Endothelial cell of umbilical vein (primary cell): ENCODE measurements at regions not wholly inside any gene's neighbourhood (a gene's known extent, or its start where the extent isn't known, plus 50 kb on each side); places are given as distances from the start of the nearest gene placed in this dataset.

ENCODE experiments used
- BruUV-seq: library from RNA; stranded (reverse); fragments of 400-500 nt; replicated peaks from 2 replicates; lab custom pipeline; 2021; lab: Mats Ljungman, UMichigan
- CTCF ChIA-PET: fragments of 300-600, 350-600 bp; sonication (Branson Sonifier 250); formaldehyde crosslinking; loops from one replicate; lab custom pipeline; 2021; ENCODE audit warnings: antibody characterized with exemption, inconsistent platforms; lab: Charles Lee
- POLR2A ChIA-PET: fragments of 300-600, 350-600 bp; sonication (Branson Sonifier 250); formaldehyde crosslinking; loops from one replicate; lab custom pipeline; 2021; ENCODE audit warnings: antibody characterized with exemption, inconsistent platforms; lab: Charles Lee
- DNase-seq: peaks from one replicate; pipeline ENCODE4 v3.0.0-alpha.2; 2011; ENCODE audit warnings: low read depth, low spot score
- FAIRE-seq: peaks from 2 replicates; lab custom pipeline; 2011; peaks lifted over from hg19 to GRCh38; lab: Jason Lieb, UNC
- H2AFZ ChIP-seq: 2 replicates; pipeline ENCODE4 v1.6.0; 2012; ENCODE audit warnings: low read depth, low read length, control low read depth, inconsistent platforms
- H3K27ac ChIP-seq: 2 replicates; pipeline ENCODE4 v1.5.1; 2011; ENCODE audit warnings: low read depth, mild to moderate bottlenecking, control low read depth, low read length, moderate library complexity; ENCODE audit not compliant: insufficient read depth
- H3K27me3 ChIP-seq, 2 experiments: 2 replicates each; pipeline versions ENCODE4 v1.6.0 to v1.6.1; 2011; ENCODE audit warnings: low read length in 2 of 2, mixed read lengths in 1 of 2; ENCODE audit not compliant: control insufficient read depth in 2 of 2, insufficient read depth in 2 of 2
- H3K36me3 ChIP-seq, 2 experiments: 2 replicates in 1 of 2; 3 replicates in 1 of 2; pipeline ENCODE4 v1.5.1; 2011; ENCODE audit warnings: low read length in 2 of 2, mild to moderate bottlenecking in 1 of 2, moderate library complexity in 1 of 2; ENCODE audit not compliant: control insufficient read depth in 2 of 2, insufficient read depth in 2 of 2; ENCODE audit errors: extremely low read depth in 1 of 2
- H3K4me1 ChIP-seq: 3 replicates; pipeline ENCODE4 v1.5.1; 2011; ENCODE audit warnings: mild to moderate bottlenecking, low read length; ENCODE audit not compliant: control insufficient read depth, insufficient read depth; ENCODE audit errors: extremely low read depth
- H3K4me2 ChIP-seq: 2 replicates; pipeline ENCODE4 v1.6.1; 2011; ENCODE audit warnings: low read length, control low read depth, mixed read lengths; ENCODE audit not compliant: insufficient read depth
- H3K4me3 ChIP-seq, 3 experiments: fragments of 200-600 bp in 1 of 3; sonication (generic), shearing (Covaris generic) in 1 of 3; replicated peaks in 1 of 3; 2 replicates each; pipeline ENCODE4 v1.5.1; 2011 to 2016; ENCODE audit warnings: control low read depth in 3 of 3, low read length in 3 of 3, mild to moderate bottlenecking in 2 of 3, inconsistent platforms in 1 of 3, low read depth in 1 of 3, moderate library complexity in 1 of 3; ENCODE audit not compliant: insufficient read depth in 1 of 3
- H3K79me2 ChIP-seq: 2 replicates; pipeline ENCODE4 v1.6.0; 2012; ENCODE audit warnings: low read length, inconsistent platforms; ENCODE audit not compliant: control insufficient read depth, insufficient read depth
- H3K9ac ChIP-seq: replicated peaks from 2 replicates; pipeline ENCODE3; 2011; ENCODE audit warnings: low read length, control low read depth; ENCODE audit not compliant: insufficient read depth; ENCODE audit errors: extremely low read depth
- H3K9me1 ChIP-seq: replicated peaks from 3 replicates; pipeline ENCODE4 v1.6.0; 2011; ENCODE audit warnings: mild to moderate bottlenecking, low read length; ENCODE audit not compliant: control insufficient read depth, insufficient read depth; ENCODE audit errors: extremely low read depth
- H3K9me3 ChIP-seq: replicated peaks from 2 replicates; pipeline ENCODE4 v1.5.1; 2012; ENCODE audit warnings: low read length, inconsistent platforms; ENCODE audit not compliant: control insufficient read depth, insufficient read depth
- H4K20me1 ChIP-seq: replicated peaks from 2 replicates; pipeline ENCODE3; 2011; ENCODE audit warnings: mild to moderate bottlenecking, low read length; ENCODE audit not compliant: control insufficient read depth, insufficient read depth; ENCODE audit errors: extremely low read depth
- GATA2 ChIP-seq: IDR thresholded peaks from 2 replicates; pipeline ENCODE4 v1.7.0; 2011; ENCODE audit warnings: low read depth, mild to moderate bottlenecking, moderate library complexity, mixed read lengths, low read length; ENCODE audit not compliant: insufficient read length, insufficient read depth
- JUN ChIP-seq: IDR thresholded peaks from 2 replicates; pipeline ENCODE4 v1.6.1; 2011; ENCODE audit warnings: borderline replicate concordance, low read depth; ENCODE audit not compliant: insufficient read length, insufficient read depth
- MYC ChIP-seq: IDR thresholded peaks from one replicate; pipeline ENCODE4 v1.6.1; 2011; ENCODE audit warnings: mild to moderate bottlenecking, low read depth, low read length
- POLR2A ChIP-seq: IDR thresholded peaks from 2 replicates; pipeline ENCODE4 v1.6.1; 2012; ENCODE audit warnings: low read depth, mild to moderate bottlenecking, control low read depth, low read length
- POLR2AphosphoS5 ChIP-seq: IDR thresholded peaks from 2 replicates; pipeline ENCODE4 v1.6.1; 2012; ENCODE audit warnings: low read depth, mild to moderate bottlenecking, control low read depth, low read length, moderate library complexity; ENCODE audit not compliant: insufficient read depth
- dilution Hi-C: fragments of 300-500 bp; cut with MboI; formaldehyde crosslinking; loops from one replicate; pipeline ENCODE4 v1.15.0; 2019; ENCODE audit warnings: low sequenced_read_pairs; ENCODE audit not compliant: extremely low pct_ligation_motif_present
- intact Hi-C: fragments of 100-400 bp; cut with micrococcal nuclease; formaldehyde crosslinking; loops from one replicate; pipeline ENCODE4 v1.10.0; 2022
- TF ChIP-seq, protein P1 (sequence below): IDR thresholded peaks from 2 replicates; pipeline ENCODE4 v1.6.1; 2011; ENCODE audit not compliant: insufficient read depth, insufficient read length
- TF ChIP-seq, protein P2 (sequence below), 2 donors: IDR thresholded peaks; 1 replicate in 1 of 2; 2 replicates in 1 of 2; pipeline ENCODE4 v1.5.1; 2011; ENCODE audit warnings: low read length in 2 of 2, mild to moderate bottlenecking in 2 of 2, moderate library complexity in 2 of 2, control low read depth in 1 of 2, inconsistent platforms in 1 of 2, low read depth in 1 of 2; ENCODE audit not compliant: insufficient read depth in 1 of 2; ENCODE audit errors: extremely low read depth in 1 of 2

DNA sequence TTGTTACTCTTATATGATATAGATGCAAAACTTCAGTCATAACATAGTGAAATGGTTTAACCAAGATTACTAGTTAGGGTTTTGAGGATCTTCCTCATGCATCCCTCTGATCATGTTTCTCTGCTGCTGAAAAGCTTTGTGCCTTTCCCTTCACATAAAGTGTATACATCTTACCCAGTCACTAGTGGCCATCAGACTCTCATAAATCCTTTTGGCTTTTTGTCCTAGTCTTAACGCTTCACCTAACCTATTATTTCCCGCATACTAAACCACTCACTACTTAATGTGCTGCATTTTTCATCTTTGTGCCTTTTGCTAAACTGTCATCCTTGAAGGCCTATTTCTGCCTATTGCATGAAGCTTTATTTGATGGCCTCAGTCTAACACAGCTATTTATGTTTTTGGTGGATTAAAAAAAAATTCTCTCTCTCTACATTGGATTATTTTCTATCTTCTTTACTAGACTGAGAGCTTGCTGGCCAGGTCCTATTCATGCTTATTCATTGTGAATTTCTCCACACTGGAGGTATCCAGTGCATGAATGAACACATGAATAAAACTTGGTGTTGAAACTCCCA is 717.6 kb upstream of the GOLIM4 start:
- TF ChIP-seq GATA2 (no peak), POLR2A (no peak), MYC (no peak)
- TF ChIP-seq, protein P1, sequence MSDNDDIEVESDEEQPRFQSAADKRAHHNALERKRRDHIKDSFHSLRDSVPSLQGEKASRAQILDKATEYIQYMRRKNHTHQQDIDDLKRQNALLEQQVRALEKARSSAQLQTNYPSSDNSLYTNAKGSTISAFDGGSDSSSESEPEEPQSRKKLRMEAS, result no peak
- TF ChIP-seq, protein P2, sequence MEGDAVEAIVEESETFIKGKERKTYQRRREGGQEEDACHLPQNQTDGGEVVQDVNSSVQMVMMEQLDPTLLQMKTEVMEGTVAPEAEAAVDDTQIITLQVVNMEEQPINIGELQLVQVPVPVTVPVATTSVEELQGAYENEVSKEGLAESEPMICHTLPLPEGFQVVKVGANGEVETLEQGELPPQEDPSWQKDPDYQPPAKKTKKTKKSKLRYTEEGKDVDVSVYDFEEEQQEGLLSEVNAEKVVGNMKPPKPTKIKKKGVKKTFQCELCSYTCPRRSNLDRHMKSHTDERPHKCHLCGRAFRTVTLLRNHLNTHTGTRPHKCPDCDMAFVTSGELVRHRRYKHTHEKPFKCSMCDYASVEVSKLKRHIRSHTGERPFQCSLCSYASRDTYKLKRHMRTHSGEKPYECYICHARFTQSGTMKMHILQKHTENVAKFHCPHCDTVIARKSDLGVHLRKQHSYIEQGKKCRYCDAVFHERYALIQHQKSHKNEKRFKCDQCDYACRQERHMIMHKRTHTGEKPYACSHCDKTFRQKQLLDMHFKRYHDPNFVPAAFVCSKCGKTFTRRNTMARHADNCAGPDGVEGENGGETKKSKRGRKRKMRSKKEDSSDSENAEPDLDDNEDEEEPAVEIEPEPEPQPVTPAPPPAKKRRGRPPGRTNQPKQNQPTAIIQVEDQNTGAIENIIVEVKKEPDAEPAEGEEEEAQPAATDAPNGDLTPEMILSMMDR (IDR thresholded peaks at IDR 0.05; ENCODE audit: extremely low read depth in 1 of 2, insufficient read depth in 1 of 2, low read depth in 1 of 2, low read length in 2 of 2), result no peak
- intact Hi-C loops, result no loop called here
- Histone ChIP-seq H3K9ac (no peak overlapping the region), H4K20me1 (no peaks in the 10 kb centered on the region), H3K4me3 (no peak overlapping the region), H3K27ac (no peak overlapping the region), H3K79me2 (no peaks in the 10 kb centered on the region), H2AFZ (no peak overlapping the region), H3K27me3 (peaks cover 10 to 15% of the 10 kb centered on the region in 2 experiments), H3K4me1 (no peaks in the 10 kb centered on the region), H3K36me3 (no peaks in the 10 kb centered on the region), H3K4me2 (no peak overlapping the region), H3K9me3 (no peaks in the 10 kb centered on the region), H3K9me1 (no peaks in the 10 kb centered on the region)
- dilution Hi-C loops, result no loop called here
- CTCF ChIA-PET, result interaction anchor here (1.2 to 3.7 kb wide), 4 partner anchors 15 to 302 kb away, joined by 4 to 19 read pairs (median 4); no protein-coding TSS in a partner anchor
- POLR2A ChIA-PET, result no interaction called here
- BruUV-seq, result no TSS peak
- DNase-seq, result no peak
- FAIRE-seq, result no peak

DNA sequence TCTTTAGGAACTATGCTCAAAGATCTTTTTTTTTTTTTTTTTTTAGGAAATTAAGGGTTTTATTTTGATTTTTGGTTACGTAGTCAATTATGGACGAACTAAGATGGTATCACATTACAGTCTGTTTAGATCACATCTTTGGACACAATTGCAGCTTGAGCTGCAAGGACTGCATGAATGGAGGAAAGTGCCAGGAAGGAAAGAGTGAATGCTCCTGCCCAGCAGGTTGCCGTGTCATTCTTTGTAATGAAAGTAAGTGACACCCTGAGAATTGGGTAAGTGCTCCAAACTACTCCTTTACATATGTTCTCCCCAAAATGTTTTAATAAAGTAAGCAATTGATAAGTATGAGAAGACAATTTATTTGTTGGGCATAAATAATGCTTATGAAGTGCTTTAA is 716.5 kb upstream of the GOLIM4 start:
- H3K4me2 ChIP-seq, result no peak overlapping the region
- no peak for FAIRE-seq

More for the DNA sequence above, 716.5 kb upstream of the GOLIM4 start:
- Histone ChIP-seq H3K9ac (no peak overlapping the region), H2AFZ (no peak overlapping the region), H3K4me3 (no peak overlapping the region), H3K4me1 (no peaks in the 10 kb centered on the region), H3K9me3 (no peaks in the 10 kb centered on the region), H4K20me1 (no peaks in the 10 kb centered on the region), H3K27ac (no peak overlapping the region), H3K9me1 (no peaks in the 10 kb centered on the region), H3K79me2 (no peaks in the 10 kb centered on the region), H3K36me3 (no peaks in the 10 kb centered on the region), H3K27me3 (peaks cover 10 to 16% of the 10 kb centered on the region in 2 experiments)
- BruUV-seq, result no TSS peak
- dilution Hi-C loops, result no loop called here
- intact Hi-C loops, result no loop called here
- ChIA-PET POLR2A (no interaction called here), CTCF (interaction anchor here (0.6 to 0.9 kb wide), 3 partner anchors 13 to 771 kb away, joined by 3 to 4 read pairs (median 3); no protein-coding TSS in a partner anchor)
- TF ChIP-seq POLR2A (no peak), JUN (no peak), POLR2AphosphoS5 (no peak)
- DNase-seq, result no peak
